HG03196 (cell line): ENCODE measurements at regions not wholly inside any gene's neighbourhood (a gene's known extent, or its start where the extent isn't known, plus 50 kb on each side); places are given as distances from the start of the nearest gene placed in this dataset.

Experiments
- ATAC-seq: cut with Tn5 transposase; IDR thresholded peaks from one replicate; pipeline ENCODE4 v1.9.1; 2021; ENCODE audit not compliant: unreplicated experiment

GRCh38 chr18:73478191-73478590 lies 610.4 kb upstream of the NETO1 start:
- ATAC-seq, result no peak

- no peak for ATAC-seq
Measured at GRCh38 chr18:73476031-73476430, 608.2 kb upstream of the NETO1 start.

GRCh38 chr18:73462092-73462491 lies 594.3 kb upstream of the NETO1 start:
- no peak for ATAC-seq

- ATAC-seq, result no peak
Measured at GRCh38 chr18:73461780-73462059, 593.9 kb upstream of the NETO1 start.

GRCh38 chr18:73461038-73461779 lies 593.4 kb upstream of the NETO1 start:
- ATAC-seq, result no peak

GRCh38 chr18:73458186-73458964 lies 590.6 kb upstream of the NETO1 start:
- no peak for ATAC-seq

- ATAC-seq, result no peak
Measured at GRCh38 chr18:73456643-73457042, 588.9 kb upstream of the NETO1 start.

- ATAC-seq, result no peak
Measured at GRCh38 chr18:73452866-73453265, 585.1 kb upstream of the NETO1 start.

GRCh38 chr18:73446502-73446901 lies 578.7 kb upstream of the NETO1 start:
- no peak for ATAC-seq

- no peak for ATAC-seq
Measured at GRCh38 chr18:73431620-73432019, 563.8 kb upstream of the NETO1 start.

- no peak for ATAC-seq
Measured at GRCh38 chr18:73421010-73421409, 553.2 kb upstream of the NETO1 start.

GRCh38 chr18:73419531-73419930 lies 551.7 kb upstream of the NETO1 start:
- no peak for ATAC-seq

GRCh38 chr18:73414598-73414997 lies 546.8 kb upstream of the NETO1 start:
- ATAC-seq, result no peak

- no peak for ATAC-seq
Measured at GRCh38 chr18:73414069-73414468, 546.3 kb upstream of the NETO1 start.

GRCh38 chr18:73409242-73409641 lies 541.5 kb upstream of the NETO1 start:
- ATAC-seq, result no peak

GRCh38 chr18:73408469-73408868 lies 540.7 kb upstream of the NETO1 start:
- no peak for ATAC-seq

GRCh38 chr18:73407506-73407905 lies 539.7 kb upstream of the NETO1 start:
- no peak for ATAC-seq

- ATAC-seq, result no peak
Measured at GRCh38 chr18:73384246-73384645, 516.5 kb upstream of the NETO1 start.

GRCh38 chr18:73381699-73382036 lies 513.9 kb upstream of the NETO1 start:
- no peak for ATAC-seq

- ATAC-seq, result no peak
Measured at GRCh38 chr18:73381016-73381698, 513.4 kb upstream of the NETO1 start.

- ATAC-seq, result no peak
Measured at GRCh38 chr18:73366713-73367112, 498.9 kb upstream of the NETO1 start.

GRCh38 chr18:73365018-73365417 lies 497.2 kb upstream of the NETO1 start:
- ATAC-seq, result no peak
